DOHH2 (cell line): ENCODE measurements at regions not wholly inside any gene's neighbourhood (a gene's known extent, or its start where the extent isn't known, plus 50 kb on each side); places are given as distances from the start of the nearest gene placed in this dataset.

ENCODE experiments used
- CTCF ChIP-seq: fragments of 200-600 bp; sonication (generic); IDR thresholded peaks from one replicate; pipeline ENCODE4 v1.5.1; 2014; ENCODE audit warnings: antibody characterized with exemption, mild to moderate bottlenecking, low read depth, low read length; ENCODE audit not compliant: poor library complexity, severe bottlenecking
- EZH2phosphoT487 ChIP-seq: fragments of 200-600 bp; sonication (generic); IDR thresholded peaks from 2 replicates; pipeline ENCODE4 v1.6.1; 2017; ENCODE audit warnings: borderline replicate concordance, mild to moderate bottlenecking, antibody characterized with exemption, low read length, moderate library complexity, mixed read lengths

- TF ChIP-seq CTCF (no peak), EZH2phosphoT487 (no peak)
These were observed 80.8 kb upstream of the NPVF start for GRCh38 chr7:25308906-25309705.
